H9 (cell line): ENCODE measurements at regions not wholly inside any gene's neighbourhood (a gene's known extent, or its start where the extent isn't known, plus 50 kb on each side); places are given as distances from the start of the nearest gene placed in this dataset.

Source experiments
- DNase-seq: peaks from one replicate; pipeline ENCODE4 v3.0.0-alpha.2; 2017
- H2AFZ ChIP-seq: one replicate; pipeline ENCODE4 v1.6.1; 2013; ENCODE audit warnings: mild to moderate bottlenecking, low read length, control low read depth, moderate library complexity
- H2AK5ac ChIP-seq: 2 replicates; pipeline ENCODE4 v1.6.1; 2013; ENCODE audit warnings: low read length, control low read depth, mixed read lengths; ENCODE audit not compliant: insufficient read length
- H2BK120ac ChIP-seq: one replicate; pipeline ENCODE4 v1.6.1; 2013; ENCODE audit warnings: low read depth, mild to moderate bottlenecking, low read length, control low read depth, inconsistent platforms; ENCODE audit not compliant: poor library complexity, severe bottlenecking
- H2BK12ac ChIP-seq: 2 replicates; pipeline ENCODE4 v1.6.1; 2013; ENCODE audit warnings: low read length, control low read depth, mixed read lengths, low read depth; ENCODE audit not compliant: insufficient read length
- H2BK15ac ChIP-seq: 2 replicates; pipeline ENCODE4 v1.6.1; 2013; ENCODE audit warnings: low read depth, low read length, control low read depth
- H2BK20ac ChIP-seq: one replicate; pipeline ENCODE4 v1.6.1; 2013; ENCODE audit warnings: low read depth, mild to moderate bottlenecking, low read length, control low read depth, inconsistent platforms; ENCODE audit not compliant: poor library complexity, severe bottlenecking
- H2BK5ac ChIP-seq: 2 replicates; pipeline ENCODE4 v1.6.1; 2013; ENCODE audit warnings: low read length, control low read depth, mixed read lengths; ENCODE audit not compliant: insufficient read length
- H3K14ac ChIP-seq: 2 replicates; pipeline ENCODE4 v1.6.1; 2013; ENCODE audit warnings: low read length, control low read depth; ENCODE audit not compliant: insufficient read depth
- H3K18ac ChIP-seq: 2 replicates; pipeline ENCODE4 v1.6.1; 2013; ENCODE audit warnings: low read depth, mild to moderate bottlenecking, mixed read lengths, low read length, control low read depth; ENCODE audit not compliant: insufficient read length
- H3K23ac ChIP-seq: 2 replicates; pipeline ENCODE4 v1.6.1; 2013; ENCODE audit warnings: low read length, control low read depth, mixed read lengths, low read depth; ENCODE audit not compliant: insufficient read length
- H3K23me2 ChIP-seq: 2 replicates; pipeline ENCODE4 v1.6.1; 2013; ENCODE audit warnings: low read depth, mild to moderate bottlenecking, mixed read lengths, low read length, control low read depth; ENCODE audit not compliant: insufficient read length, poor library complexity, severe bottlenecking
- H3K27ac ChIP-seq: 2 replicates; pipeline ENCODE4 v1.5.1; 2013; ENCODE audit warnings: low read length, control low read depth, mixed read lengths, low read depth; ENCODE audit not compliant: insufficient read length
- H3K27me3 ChIP-seq: 2 replicates; pipeline ENCODE4 v1.6.1; 2013; ENCODE audit warnings: low read length, control low read depth, inconsistent platforms; ENCODE audit not compliant: insufficient read depth
- H3K4ac ChIP-seq: 2 replicates; pipeline ENCODE4 v1.6.1; 2013; ENCODE audit warnings: low read depth, mild to moderate bottlenecking, control low read depth, inconsistent platforms, low read length, moderate library complexity
- H3K4me1 ChIP-seq: 2 replicates; pipeline ENCODE4 v1.6.1; 2013; ENCODE audit warnings: low read length, control low read depth, inconsistent platforms; ENCODE audit not compliant: insufficient read depth
- H3K4me2 ChIP-seq: 2 replicates; pipeline ENCODE4 v1.6.1; 2013; ENCODE audit warnings: low read length, control low read depth, mixed read lengths; ENCODE audit not compliant: insufficient read length, insufficient read depth
- H3K56ac ChIP-seq: 2 replicates; pipeline ENCODE4 v1.6.1; 2013; ENCODE audit warnings: low read depth, mild to moderate bottlenecking, mixed read lengths, low read length, control low read depth; ENCODE audit not compliant: insufficient read length
- H3K79me1 ChIP-seq: 2 replicates; pipeline ENCODE4 v1.6.1; 2013; ENCODE audit warnings: low read depth, mild to moderate bottlenecking, moderate library complexity, low read length, control low read depth, inconsistent platforms; ENCODE audit not compliant: insufficient read depth, poor library complexity, severe bottlenecking
- H3K79me2 ChIP-seq: 2 replicates; pipeline ENCODE4 v1.6.1; 2013; ENCODE audit warnings: low read length, control low read depth, inconsistent platforms; ENCODE audit not compliant: insufficient read depth
- H3K9ac ChIP-seq: 2 replicates; pipeline ENCODE4 v1.6.1; 2013; ENCODE audit warnings: low read length, control low read depth, mixed read lengths; ENCODE audit not compliant: insufficient read length; ENCODE audit errors: extremely low read depth
- H3K9me3 ChIP-seq: one replicate; pipeline ENCODE4 v1.6.1; 2013; ENCODE audit warnings: low read depth, low read length, inconsistent platforms; ENCODE audit not compliant: control insufficient read depth
- H3T11ph ChIP-seq: one replicate; pipeline ENCODE4 v1.6.1; 2013; ENCODE audit warnings: mild to moderate bottlenecking, low read length, control low read depth, inconsistent platforms
- H4K20me1 ChIP-seq: one replicate; pipeline ENCODE4 v1.6.1; 2013; ENCODE audit not compliant: control insufficient read depth, insufficient read length, insufficient read depth
- H4K5ac ChIP-seq: 2 replicates; pipeline ENCODE4 v1.6.1; 2013; ENCODE audit warnings: low read depth, mild to moderate bottlenecking, mixed read lengths, low read length, control low read depth; ENCODE audit not compliant: insufficient read length
- H4K8ac ChIP-seq: replicated peaks from 2 replicates; pipeline ENCODE4 v1.6.1; 2013; ENCODE audit warnings: low read length, control low read depth, mixed read lengths, low read depth; ENCODE audit not compliant: insufficient read length
- H4K91ac ChIP-seq: 2 replicates; pipeline ENCODE4 v1.6.1; 2013; ENCODE audit warnings: low read depth, mild to moderate bottlenecking, moderate library complexity, mixed read lengths, low read length, control low read depth; ENCODE audit not compliant: insufficient read length
- H3K27ac Mint-ChIP-seq, 3 experiments: 2 replicates in 2 of 3; 3 replicates in 1 of 3; pipeline ENCODE4 v1.8.0; 2020 to 2021; ENCODE audit warnings: mixed read lengths in 3 of 3, mild to moderate bottlenecking in 1 of 3, moderate library complexity in 1 of 3
- H3K27me3 Mint-ChIP-seq: 2 replicates; pipeline ENCODE4 v1.8.0; 2021; ENCODE audit warnings: low read depth, mild to moderate bottlenecking, moderate library complexity, mixed read lengths
- H3K36me3 Mint-ChIP-seq, 3 experiments: 2 replicates in 2 of 3; 3 replicates in 1 of 3; pipeline ENCODE4 v1.8.0; 2020 to 2021; ENCODE audit warnings: low read depth in 3 of 3, mixed read lengths in 3 of 3; ENCODE audit not compliant: insufficient read depth in 1 of 3
- H3K4me1 Mint-ChIP-seq, 2 experiments: 2 replicates each; pipeline ENCODE4 v1.8.0; 2020; ENCODE audit warnings: mixed read lengths in 2 of 2
- H3K4me3 Mint-ChIP-seq, 2 experiments: 2 replicates in 1 of 2; 3 replicates in 1 of 2; pipeline ENCODE4 v1.8.0; 2020 to 2021; ENCODE audit warnings: mild to moderate bottlenecking in 2 of 2, mixed read lengths in 2 of 2, moderate library complexity in 1 of 2
- H3K9me3 Mint-ChIP-seq, 2 experiments: 2 replicates in 1 of 2; 3 replicates in 1 of 2; pipeline ENCODE4 v1.8.0; 2020; ENCODE audit warnings: mild to moderate bottlenecking in 2 of 2, mixed read lengths in 2 of 2, moderate library complexity in 1 of 2
- WGBS: extraction: QIAGEN DNeasy Blood & Tissue Kit; methylation state at CpG from one replicate; pipeline ENCODE4 v1.1.7; 2013; ENCODE audit warnings: missing lambda C conversion rate, low lambda C conversion rate, mixed read lengths; ENCODE audit not compliant: insufficient read length; ENCODE audit errors: extremely low coverage; 5-methylcytosine and 5-hydroxymethylcytosine counted together
- TF ChIP-seq, protein P1 (sequence below): fragments of 200-600 bp; sonication (generic); conservative IDR thresholded peaks from 3 replicates; pipeline ENCODE4 v1.8.0; 2021; ENCODE audit warnings: antibody characterized with exemption, mild to moderate bottlenecking

GRCh38 chr11:112786196-112786595 lies 175.0 kb upstream of the NCAM1 start:
- H3K4ac ChIP-seq: no peak overlapping the region
- H4K8ac ChIP-seq: no peak overlapping the region
- H3K4me3 Mint-ChIP-seq: no peak overlapping the region
- H2AFZ ChIP-seq: no peak overlapping the region
- no peaks in the 10 kb centered on the region for H3K79me2 ChIP-seq
- no peak overlapping the region for H2BK12ac ChIP-seq
- H3K27ac Mint-ChIP-seq: no peak overlapping the region
- H3K36me3 Mint-ChIP-seq: no peaks in the 10 kb centered on the region
- no peak for DNase-seq
- no peaks in the 10 kb centered on the region for H3K27me3 Mint-ChIP-seq
- no peak overlapping the region for H4K91ac ChIP-seq
- no peaks in the 10 kb centered on the region for H3K27me3 ChIP-seq
- H4K20me1 ChIP-seq: no peaks in the 10 kb centered on the region
- no peak overlapping the region for H2BK120ac ChIP-seq
- no peak overlapping the region for H3K56ac ChIP-seq
- H2BK20ac ChIP-seq: no peak overlapping the region
- no peaks in the 10 kb centered on the region for H3K23me2 ChIP-seq
- H3K14ac ChIP-seq: 0 out of 2 replicates have a peak overlapping the region, but pooled peaks have one; percentile 30
- no peaks in the 10 kb centered on the region; a peak in 1 of 5 replicates for H3K9me3 Mint-ChIP-seq
- no peak overlapping the region for H3K18ac ChIP-seq
- no peak overlapping the region for H3K27ac ChIP-seq
- H3K4me2 ChIP-seq: no peak overlapping the region
- peaks cover 16 to 19% of the 10 kb centered on the region in 2 experiments for H3K4me1 Mint-ChIP-seq
- no peak overlapping the region for H4K5ac ChIP-seq
- H3K79me1 ChIP-seq: no peaks in the 10 kb centered on the region
- H2BK15ac ChIP-seq: no peak overlapping the region
- H3K4me1 ChIP-seq: 0 out of 2 replicates have a peak, but pooled peaks cover 2% of the 10 kb centered on the region
- H2AK5ac ChIP-seq: no peak overlapping the region
- no CpG with 5 or more reads among the region's 3 CpGs for whole genome bisulfite sequencing
- H3K23ac ChIP-seq: no peak overlapping the region
- no peak overlapping the region for H3T11ph ChIP-seq
- TF ChIP-seq, protein P1, sequence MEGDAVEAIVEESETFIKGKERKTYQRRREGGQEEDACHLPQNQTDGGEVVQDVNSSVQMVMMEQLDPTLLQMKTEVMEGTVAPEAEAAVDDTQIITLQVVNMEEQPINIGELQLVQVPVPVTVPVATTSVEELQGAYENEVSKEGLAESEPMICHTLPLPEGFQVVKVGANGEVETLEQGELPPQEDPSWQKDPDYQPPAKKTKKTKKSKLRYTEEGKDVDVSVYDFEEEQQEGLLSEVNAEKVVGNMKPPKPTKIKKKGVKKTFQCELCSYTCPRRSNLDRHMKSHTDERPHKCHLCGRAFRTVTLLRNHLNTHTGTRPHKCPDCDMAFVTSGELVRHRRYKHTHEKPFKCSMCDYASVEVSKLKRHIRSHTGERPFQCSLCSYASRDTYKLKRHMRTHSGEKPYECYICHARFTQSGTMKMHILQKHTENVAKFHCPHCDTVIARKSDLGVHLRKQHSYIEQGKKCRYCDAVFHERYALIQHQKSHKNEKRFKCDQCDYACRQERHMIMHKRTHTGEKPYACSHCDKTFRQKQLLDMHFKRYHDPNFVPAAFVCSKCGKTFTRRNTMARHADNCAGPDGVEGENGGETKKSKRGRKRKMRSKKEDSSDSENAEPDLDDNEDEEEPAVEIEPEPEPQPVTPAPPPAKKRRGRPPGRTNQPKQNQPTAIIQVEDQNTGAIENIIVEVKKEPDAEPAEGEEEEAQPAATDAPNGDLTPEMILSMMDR: no peak
- no peak overlapping the region for H2BK5ac ChIP-seq
- H3K9ac ChIP-seq: no peak overlapping the region
- H3K9me3 ChIP-seq: no peaks in the 10 kb centered on the region
